SK-N-SH (cell line): ENCODE measurements at regions not wholly inside any gene's neighbourhood (a gene's known extent, or its start where the extent isn't known, plus 50 kb on each side); places are given as distances from the start of the nearest gene placed in this dataset.

Source experiments
- CTCF ChIP-seq: fragments of 200-600 bp; sonication (generic); IDR thresholded peaks from 2 replicates; pipeline ENCODE4 v1.6.1; 2017; ENCODE audit warnings: antibody characterized with exemption, mild to moderate bottlenecking, moderate library complexity
- EP300 ChIP-seq, 2 experiments: IDR thresholded peaks; 2 replicates each; pipeline versions ENCODE4 v1.4.0 to v1.6.1; 2012; ENCODE audit warnings: borderline replicate concordance in 1 of 2, low read depth in 1 of 2, low read length in 1 of 2
- EZH2phosphoT487 ChIP-seq: fragments of 200-600 bp; sonication (generic); IDR thresholded peaks from 2 replicates; pipeline ENCODE4 v1.6.1; 2017; ENCODE audit warnings: low read depth, mixed run types, mild to moderate bottlenecking, antibody characterized with exemption, moderate library complexity, borderline replicate concordance
- FOXM1 ChIP-seq: IDR thresholded peaks from 2 replicates; pipeline ENCODE4 v1.4.0; 2012; ENCODE audit warnings: low read depth, mild to moderate bottlenecking
- GABPA ChIP-seq: IDR thresholded peaks from 2 replicates; pipeline ENCODE4 v1.4.0; 2012; ENCODE audit warnings: low read depth, mild to moderate bottlenecking
- MAX ChIP-seq: IDR thresholded peaks from 2 replicates; pipeline ENCODE4 v1.4.0; 2012; ENCODE audit warnings: low read depth
- POLR2AphosphoS5 ChIP-seq: IDR thresholded peaks from 2 replicates; pipeline ENCODE4 v1.6.1; 2012; ENCODE audit warnings: low read depth, low read length
- RAD21 ChIP-seq: IDR thresholded peaks from 2 replicates; pipeline ENCODE4 v1.6.1; 2012; ENCODE audit warnings: mild to moderate bottlenecking, low read length
- REST ChIP-seq: IDR thresholded peaks from 2 replicates; pipeline ENCODE4 v1.6.1; 2012; ENCODE audit warnings: mild to moderate bottlenecking, low read depth, low read length, moderate library complexity
- TCF12 ChIP-seq: IDR thresholded peaks from 2 replicates; pipeline ENCODE4 v1.4.0; 2012

- TF ChIP-seq EZH2phosphoT487 (no peak), REST (no peak), MAX (no peak), EP300 (IDR thresholded peaks at IDR 0.05; ENCODE audit: borderline replicate concordance in 1 of 2, low read depth in 1 of 2, low read length in 1 of 2) (no peak), GABPA (no peak), POLR2AphosphoS5 (no peak), FOXM1 (no peak), CTCF (no peak), TCF12 (no peak), RAD21 (no peak)
Measured at GRCh38 chr18:41805341-41805740, 149.7 kb upstream of the PIK3C3 start.
